ENCODE measurements at regions not wholly inside any gene's neighbourhood (a gene's known extent, or its start where the extent isn't known, plus 50 kb on each side); places are given as distances from the start of the nearest gene placed in this dataset.

GRCh38 chr11:30774496-30775232 lies 188.5 kb upstream of the MPPED2 start:
- TF ChIP-seq SUZ12 (IDR thresholded peaks at IDR 0.05; ENCODE audit: extremely low read depth, insufficient read depth, insufficient read length) (no peak), ZNF274 (IDR thresholded peaks at IDR 0.05; ENCODE audit: low read depth, low read length) (no peak)

Measured in NT2/D1 (cell line).